NCI-H526 treated with DMSO at 0.1 percent for 48 hours (cell line): ENCODE measurements at regions not wholly inside any gene's neighbourhood (a gene's known extent, or its start where the extent isn't known, plus 50 kb on each side); places are given as distances from the start of the nearest gene placed in this dataset.
"Not testable (repeated sequence)": the region's sequence is repeated elsewhere in the genome, so short reads cannot be mapped to it uniquely, and the experiment has no call there.

ENCODE experiments used
- DNase-seq: peaks from one replicate; lab custom pipeline; 2025; lab: John Stamatoyannopoulos, UW

DNA sequence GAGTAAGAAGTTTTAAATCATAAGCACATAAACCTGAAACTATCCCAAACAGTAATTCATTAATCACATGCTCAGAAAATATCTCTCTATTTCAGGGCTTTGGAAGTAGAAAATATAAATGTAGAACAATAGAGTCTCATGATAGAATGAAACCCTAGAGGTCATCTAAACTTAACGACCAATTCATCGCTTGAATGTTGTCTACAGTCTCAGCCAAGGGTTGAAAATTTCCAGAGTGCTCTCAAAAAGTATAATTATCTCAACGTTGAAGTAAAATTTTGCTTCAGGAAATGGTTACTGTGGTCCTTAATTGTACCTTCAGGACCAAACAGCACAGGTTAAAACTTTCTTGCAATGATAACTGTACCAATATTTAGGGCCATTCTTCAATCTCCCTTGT is 1053.6 kb upstream of the SEL1L start:
- no peak for DNase-seq

DNA sequence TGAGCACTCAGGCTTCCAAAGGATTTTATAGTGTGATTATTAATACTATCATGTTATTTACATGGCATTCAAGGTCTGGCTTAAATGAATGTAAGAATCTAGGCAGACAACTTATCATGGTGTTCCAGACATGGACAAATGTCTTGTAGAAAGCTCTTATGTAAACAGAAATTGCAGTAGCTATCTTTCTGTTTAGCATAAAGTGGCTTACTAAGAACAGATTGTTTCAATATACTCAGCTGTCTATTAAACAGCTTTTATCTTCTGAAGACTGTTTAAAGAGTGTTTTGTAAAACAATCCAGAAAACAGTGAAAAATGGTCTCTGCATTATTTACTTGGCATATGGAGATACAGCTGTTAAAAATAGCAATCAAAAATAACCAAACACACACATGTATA is 1061.8 kb upstream of the SEL1L start:
- DNase-seq, result no peak

DNA sequence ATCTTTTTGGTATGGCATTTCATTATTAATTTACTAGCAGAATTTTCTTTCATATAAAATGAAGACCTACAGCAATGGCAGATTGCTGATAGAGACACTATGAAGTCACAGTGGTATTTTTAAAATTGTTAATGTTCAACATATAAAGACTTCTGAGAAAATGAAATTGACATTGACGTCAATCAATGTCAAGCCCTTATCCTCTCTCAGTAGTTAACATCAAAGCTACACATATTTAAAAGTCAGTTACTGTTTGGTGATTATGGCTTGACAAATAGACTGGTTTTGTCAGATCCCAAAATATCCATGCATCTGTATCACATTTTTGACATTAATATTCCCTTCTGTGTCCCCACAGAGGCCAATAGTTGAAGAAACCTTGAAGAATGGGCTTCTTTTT is 1069.1 kb upstream of the SEL1L start:
- DNase-seq, result no peak

DNA sequence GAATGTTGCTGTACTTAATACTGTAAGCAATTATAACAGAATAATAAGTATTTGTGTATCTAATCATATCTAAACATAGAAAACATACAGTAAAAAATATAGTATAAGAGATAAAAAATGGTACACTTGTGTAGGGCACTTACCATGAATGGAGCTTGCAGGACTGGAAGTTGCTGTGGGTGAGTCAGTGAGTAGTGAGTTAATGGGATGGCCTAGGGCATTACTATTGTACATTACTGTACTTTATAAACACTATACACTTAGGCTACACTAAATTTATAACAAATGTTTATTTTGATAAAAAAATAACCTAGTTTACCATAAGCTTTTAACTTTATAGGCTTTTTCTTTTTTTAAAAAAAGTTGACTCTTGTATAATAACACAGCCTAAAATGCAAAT is 1071.2 kb upstream of the SEL1L start:
- no peak for DNase-seq

DNA sequence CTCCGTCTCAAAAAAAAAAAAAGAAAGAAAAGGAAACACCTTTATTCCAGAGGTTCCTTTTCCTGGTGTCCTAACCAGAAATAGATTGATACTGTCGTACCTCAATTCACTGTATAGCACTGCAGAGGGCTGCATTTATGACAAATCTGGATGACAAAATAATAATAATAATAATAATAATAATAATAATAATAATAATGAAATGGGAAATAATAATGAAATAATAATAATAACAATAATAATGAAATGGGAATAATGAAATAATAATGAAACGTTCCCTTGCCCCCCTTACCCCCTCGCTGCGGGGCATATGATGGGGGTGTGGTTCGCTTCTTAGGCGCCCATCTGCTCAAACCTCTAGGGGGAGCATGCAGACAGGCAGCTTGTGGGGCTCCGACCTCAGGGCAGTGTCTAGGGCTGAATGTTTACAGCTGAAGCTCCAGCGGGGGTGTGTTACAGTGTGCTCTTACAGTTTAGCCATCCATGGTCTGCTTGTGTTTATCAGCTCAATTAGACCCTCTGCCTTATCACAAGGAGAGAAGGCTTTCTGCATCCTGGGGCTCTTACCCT is 1088.3 kb upstream of the SEL1L start:
- DNase-seq, result no peak

DNA sequence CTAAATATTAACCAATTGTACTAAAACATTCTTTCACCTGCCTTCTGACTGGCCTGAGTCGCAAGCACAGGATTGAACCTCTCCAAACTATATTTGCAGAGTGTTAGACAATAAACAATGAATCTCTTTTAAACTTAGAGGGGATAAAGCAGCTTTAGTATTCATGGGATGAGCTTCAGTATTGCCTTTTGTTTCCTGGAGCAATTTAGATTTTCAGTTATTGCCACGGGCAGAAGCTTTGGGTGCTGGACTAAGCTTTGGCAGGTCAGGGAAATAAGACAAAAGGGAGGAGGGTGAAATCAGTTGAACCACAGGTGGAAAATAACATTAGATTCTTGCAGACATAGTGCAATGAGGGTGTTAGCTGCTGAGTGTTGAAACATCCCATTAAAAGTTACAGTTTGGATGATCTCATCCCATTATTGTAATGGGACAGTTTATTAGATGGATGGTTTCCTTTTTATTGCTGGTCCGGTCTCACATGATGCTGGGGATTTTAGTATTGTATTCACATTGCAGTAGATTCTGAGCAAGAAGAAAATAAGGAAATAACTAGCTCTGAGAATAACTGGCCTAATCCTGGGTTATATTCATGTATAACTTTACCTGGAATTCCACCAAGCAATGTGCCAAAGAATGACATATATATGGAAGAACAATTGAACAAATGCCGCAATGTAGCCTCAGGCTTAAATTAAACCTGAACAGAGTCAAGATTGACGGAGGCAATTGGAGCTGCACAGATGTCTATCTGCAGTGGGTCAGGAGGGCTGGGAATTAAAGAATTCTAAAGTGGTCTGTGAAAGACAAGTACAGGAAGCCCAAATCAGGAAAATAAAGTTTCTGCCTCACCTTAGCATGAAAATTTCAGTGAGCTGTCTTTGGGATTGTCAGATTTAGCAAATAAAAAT is 1092.8 kb upstream of the SEL1L start:
- DNase-seq, result no peak

DNA sequence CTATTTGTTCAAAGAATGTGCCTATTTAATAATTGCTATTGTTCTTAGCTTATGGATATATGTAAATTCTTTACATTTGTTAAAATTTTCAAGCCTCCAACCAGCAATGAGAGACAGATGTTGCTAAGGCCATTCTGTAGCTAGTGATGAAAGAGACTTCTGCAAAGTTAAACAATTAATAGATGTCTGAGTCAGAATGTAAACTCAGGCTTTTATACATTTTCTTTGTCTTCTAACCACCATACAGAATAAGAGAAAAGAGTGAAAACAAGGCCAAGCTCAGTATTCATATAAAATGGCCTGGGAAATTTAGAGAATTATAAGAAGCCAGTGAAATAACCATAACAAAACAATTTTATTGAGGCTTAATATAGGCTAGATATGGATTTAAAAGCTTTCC is 1102.3 kb upstream of the SEL1L start:
- no peak for DNase-seq

DNA sequence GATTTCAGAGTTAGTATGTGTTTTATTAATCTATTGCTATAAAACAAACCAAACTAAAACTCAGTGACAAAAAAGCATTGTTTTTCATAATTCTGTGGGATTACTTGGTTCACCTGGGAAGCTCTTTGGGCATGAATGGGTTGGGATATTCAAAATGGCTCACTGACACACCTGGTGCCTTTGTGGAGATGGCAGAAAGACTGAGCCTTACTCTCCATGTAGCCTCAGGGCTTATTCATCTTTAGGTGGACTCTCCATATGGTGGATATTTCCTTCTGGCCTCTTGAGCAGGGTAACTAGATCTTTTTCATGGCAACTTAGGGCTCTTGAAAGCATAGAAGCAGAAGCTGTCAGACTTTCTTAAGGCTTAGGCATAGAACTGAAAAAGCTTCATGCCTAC is 1102.8 kb upstream of the SEL1L start:
- DNase-seq, result no peak

DNA sequence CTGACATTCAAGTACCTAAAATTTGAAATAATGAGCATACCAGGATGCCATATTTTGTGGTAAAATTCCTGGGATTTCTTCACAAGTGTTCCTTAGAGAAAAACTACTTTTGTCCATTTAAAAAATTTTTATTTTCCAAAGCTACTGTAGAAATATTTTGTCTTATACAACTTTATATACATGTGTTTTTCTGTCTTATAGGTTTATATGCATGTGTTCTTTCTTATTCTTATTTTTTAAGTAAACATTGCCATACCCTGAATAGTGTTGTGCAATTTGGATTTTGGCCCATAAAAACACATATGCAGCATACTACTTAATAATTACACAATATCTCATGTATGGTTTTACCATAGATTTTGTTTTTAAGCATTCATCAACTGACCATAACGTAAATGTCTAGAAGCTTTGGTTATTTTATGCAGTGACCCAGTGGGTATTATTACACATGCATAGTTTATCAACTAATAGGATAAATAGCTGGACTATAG is 1107.4 kb upstream of the SEL1L start:
- DNase-seq, result no peak

DNA sequence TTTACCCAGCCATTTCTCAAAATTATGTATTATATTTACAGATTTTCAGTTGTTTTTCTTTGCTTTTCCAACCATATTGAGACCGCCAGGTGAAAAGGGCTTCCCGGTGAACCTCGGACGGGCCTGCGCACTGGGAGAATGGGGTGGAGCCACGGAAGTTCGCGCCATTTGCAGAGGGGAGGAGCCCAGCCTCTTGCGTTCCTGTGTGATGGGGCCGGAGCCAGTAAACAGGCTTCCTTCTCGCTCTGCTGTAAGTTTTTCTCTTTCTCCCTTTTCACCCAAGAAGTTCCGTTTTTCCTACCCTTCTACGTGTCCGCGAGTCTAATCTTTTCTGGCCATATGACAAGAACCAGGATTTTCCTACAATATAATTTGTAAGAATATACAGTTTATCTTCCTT is 1108.8 kb upstream of the SEL1L start:
- peak; percentile 15 for DNase-seq

DNA sequence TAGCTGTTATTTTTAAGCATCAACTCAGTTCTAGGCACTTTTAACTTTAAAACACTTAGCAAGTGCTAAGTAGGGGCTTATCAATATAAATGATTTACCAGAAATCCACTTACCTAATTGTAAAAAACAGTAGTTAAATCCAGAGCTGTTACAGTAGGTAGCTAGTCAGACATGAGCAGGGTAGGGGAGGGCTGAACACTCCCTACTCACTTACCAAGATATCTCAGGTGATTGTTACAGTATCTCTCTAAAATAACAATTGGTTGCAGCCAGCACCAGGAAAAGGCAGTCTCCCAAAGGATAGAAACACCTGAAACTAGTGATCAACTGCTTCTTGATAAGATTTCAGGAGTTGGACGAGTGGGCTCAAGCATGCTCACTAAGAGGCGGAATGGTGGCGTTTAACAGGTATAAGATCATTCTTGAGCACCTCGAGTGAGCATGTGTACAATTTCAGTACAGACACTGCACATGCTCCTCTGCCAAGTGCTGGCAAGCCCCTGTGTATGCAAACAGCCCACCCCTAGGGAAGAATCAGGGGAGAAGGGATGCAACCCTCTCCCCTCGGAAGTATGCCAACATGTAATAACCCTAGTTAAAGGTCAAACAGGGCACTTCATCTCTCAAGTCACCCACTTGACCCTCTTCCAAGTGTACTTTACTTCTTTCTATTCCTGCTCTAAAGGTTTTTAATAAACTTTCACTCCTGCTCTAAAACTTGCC is 1113.6 kb upstream of the SEL1L start:
- DNase-seq, result no peak

DNA sequence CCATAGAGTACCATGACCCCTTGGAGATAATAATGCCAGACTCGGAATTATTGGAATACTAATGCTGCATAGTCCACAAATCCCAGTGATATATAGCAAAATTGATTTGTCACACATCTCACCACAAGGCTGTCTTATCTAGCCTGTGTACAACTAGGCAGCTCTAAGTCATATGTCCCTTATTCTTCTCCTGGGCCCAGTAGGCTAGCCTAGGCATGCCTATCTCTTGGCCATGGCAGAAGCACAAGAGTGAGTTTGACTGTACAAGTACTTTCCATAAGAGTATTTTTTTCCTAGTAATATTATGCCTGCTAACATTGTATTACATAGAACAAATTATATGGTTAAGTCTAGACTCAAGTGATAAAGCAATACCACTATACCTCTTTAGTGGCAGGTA is 1122.1 kb upstream of the SEL1L start:
- DNase-seq, result no peak

DNA sequence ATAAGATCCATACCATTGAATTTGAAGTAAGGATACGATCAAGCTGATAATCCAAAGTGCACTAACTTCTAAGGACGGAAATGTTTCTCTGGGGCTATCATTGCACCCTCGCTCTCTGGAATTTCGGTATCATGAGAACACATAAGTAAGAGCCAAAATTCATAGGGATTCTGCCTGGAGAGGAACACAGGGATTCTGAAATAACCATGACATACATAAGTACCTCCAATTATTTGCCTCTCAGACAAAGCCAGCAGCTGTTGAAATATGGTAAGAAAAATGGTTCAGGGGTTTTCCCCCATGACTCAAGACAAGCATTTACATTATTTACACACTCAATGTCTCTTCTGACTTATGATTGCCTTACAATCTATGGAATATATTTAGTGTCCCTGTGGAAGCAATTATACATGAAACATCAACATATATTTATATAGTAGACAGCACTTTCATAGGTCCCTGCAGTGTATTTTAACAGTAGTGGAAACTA is 1123.6 kb upstream of the SEL1L start:
- DNase-seq, result no peak

DNA sequence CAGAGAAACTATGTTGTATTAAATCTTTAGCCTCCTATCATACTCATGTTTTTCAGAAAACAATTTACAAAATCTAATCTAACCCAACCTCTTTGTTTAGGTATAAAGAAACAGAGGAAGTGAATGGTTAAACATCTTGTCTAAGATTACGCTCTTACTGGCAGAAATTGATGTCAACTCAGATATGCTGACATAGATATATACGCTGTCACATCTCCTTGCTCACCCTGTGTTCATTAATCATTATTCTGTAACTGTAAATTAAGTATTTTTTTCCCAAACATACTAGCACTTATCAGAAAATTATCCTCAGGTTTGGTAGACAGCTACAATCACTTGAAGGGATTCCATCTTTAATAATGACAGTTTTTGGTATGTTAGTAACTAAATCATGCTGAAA is 1127.6 kb upstream of the SEL1L start:
- DNase-seq, result no peak

DNA sequence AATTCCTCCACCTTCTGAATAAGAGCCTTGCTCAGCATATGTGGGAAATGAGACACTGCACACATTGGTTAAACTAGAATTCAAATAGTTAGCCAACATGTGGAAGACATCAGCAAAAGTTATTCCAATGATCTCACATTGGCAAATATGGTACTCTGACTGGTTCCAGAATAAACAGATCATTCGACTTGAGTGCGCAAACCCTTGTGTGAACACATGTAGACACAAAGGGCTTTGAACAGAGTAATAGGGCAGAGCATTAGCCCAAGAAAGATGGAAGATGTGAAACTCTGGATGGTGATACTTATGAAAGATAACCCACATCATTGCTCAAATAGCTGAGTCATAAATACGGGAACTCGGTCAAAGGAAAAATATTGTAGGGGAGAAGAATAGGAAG is 1133.4 kb upstream of the SEL1L start:
- DNase-seq, result no peak

DNA sequence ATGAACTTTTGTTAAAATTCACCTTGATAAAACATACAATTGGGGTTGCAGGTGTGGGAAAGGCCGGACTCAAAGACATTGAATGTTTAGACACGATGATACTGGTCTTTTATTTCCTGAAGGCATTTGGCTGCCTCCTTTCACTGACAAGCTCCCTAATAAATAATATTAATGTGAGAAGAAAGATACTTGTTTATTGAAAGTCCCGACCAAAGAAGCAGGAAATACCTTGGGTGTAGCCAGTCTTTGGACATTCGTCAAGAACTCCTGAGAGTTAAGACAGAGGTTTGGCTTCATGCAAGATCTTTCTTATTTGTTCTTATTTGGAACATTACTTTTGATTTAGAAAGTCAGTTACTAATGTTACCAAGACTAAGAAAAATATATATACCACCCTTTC is 1133.8 kb upstream of the SEL1L start:
- no peak for DNase-seq

DNA sequence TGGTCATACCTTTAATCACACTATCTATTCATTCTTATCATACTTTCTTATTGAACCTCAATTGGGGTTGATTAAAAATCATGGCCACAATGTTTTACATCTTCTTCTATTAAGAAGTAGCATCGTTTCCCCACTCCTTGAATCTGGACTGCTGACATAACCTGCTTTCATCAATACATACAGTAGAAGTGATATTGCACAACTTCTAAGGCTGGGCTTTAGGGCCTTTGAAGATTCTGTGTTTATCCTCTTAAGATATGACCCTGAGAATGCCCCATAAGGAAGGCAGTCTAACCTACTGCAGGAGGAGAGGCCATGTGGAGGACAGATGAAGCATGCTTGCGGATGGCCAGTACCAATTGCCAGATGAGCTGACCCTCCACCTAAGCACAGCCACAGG is 1142.8 kb upstream of the SEL1L start:
- DNase-seq, result no peak

DNA sequence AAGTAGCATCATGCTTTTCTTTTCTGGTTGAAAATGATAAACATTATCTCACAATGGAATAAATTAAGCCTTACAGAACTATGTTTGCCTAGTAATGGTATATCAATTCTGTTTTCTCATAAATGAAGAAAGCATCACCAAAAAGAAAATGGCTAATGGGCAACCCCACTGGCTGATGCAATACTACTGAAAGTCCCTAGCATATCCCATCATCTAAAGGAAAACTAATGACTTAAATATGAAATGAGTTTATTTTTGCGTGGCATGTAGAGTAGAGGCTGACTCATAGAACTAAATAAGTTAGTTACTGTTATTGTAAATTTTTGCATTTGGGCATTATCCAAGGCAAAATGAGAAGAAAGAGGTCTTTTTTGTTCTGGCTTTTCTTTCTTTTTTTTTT is 1156.3 kb upstream of the SEL1L start:
- no peak for DNase-seq

DNA sequence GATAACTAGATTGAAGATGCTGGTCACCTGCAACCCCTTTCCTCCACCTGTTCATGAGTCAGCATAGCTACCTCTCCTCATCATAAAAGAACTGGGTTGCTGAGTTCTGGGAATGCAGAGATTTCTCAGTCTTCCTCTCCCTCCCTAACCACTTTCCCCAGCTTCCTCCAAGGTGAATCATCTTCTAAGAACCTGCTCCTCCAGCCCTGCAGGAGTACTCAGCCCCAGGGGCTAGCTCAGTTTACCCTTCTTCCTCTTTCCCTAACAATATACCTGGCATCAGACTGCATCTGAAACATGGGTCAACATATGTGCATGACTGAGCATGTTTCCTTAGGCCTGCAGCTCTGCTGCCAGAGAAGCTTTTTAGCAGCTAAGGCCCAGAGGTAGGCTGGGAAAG is 1157.5 kb upstream of the SEL1L start:
- not testable (repeated sequence) for DNase-seq

DNA sequence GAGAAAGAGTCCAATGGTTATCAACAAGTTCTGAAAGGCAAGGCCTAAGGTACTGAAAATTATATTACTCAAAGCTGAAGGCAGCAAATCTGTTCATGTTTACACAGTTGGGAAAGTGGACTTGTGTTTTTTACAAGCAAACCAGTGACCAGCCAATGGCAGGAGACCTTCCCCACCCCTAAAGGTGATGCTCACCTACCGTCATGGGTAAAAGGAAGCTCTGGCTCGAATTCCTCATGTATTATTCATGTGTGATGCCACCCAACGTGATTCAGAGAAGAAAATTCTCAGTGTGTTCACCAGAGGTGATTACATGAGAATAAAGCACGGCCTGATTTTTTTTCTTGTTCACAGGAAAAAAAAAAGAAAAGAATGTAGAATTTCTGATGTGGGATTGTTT is 1161.2 kb upstream of the SEL1L start:
- no peak for DNase-seq

DNA sequence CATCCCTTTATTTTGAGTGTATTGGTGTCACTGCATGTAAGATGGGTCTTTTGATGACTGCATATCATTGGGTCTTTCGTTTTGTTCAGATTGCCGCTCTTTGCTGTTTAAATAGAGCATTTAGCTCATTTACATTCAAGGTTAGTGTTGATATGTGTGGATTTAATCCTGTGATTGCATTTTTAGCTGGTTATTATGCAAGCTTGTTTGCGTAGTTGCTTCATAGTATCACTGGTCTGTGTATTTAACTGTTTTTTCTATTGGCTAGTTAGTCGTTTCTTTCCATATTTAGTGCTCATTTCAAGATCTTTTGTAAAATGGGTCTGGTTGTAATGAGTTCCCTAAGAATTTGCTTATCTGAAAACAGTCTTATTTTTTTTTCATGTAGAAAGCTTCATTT is 1170.6 kb upstream of the SEL1L start:
- DNase-seq, result no peak

DNA sequence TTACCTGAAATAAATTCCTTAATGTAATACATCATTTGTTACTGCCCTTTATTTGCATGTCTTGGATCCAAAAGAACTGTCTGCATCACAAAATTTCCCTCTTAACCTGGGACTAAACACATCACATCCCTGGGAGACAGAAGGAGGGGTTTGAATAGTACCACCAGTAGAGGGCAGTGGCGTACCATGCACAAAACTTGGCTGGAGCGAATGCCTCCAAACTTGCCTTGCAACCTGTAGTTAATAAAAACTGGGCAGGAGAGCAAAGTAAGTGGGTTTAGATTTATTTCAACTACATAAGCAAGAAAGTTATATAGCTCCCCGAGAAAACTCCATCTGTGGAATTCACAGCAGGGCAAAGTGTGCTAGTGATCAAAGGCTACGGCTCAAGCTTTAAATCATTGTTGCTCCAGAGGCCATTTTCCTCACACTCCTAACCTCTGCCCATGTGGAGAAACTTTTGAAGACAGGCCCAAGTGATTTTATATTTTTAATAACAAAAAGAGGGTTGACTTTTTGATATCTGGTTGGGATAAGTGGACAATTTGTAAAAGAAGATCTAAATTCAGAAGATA is 1176.7 kb upstream of the SEL1L start:
- DNase-seq, result peak; percentile 26

DNA sequence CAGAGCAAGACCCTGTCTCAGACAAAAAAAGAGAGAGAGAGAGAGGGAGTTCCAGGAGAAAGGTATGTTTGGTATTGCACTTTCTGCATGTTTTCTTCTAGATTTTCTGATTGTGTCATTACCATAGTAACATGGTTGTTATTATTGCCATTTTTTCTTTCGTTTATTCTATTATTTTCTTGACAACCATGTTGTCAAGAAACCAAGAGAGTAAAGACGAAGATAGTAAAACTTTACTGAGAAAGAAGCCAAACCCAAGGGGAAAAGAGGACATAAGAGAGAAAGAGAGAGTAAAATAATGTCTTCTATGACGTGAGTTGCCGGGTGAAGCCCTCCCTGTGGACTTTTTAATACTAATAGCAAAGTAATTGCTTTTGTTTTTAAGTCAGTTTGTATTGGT is 1186.0 kb upstream of the SEL1L start:
- DNase-seq, result no peak
